DOHH2 (cell line): ENCODE measurements at regions not wholly inside any gene's neighbourhood (a gene's known extent, or its start where the extent isn't known, plus 50 kb on each side); places are given as distances from the start of the nearest gene placed in this dataset.

Experiments used
- H3F3A ChIP-seq: fragments of 200-600 bp; sonication (generic), shearing (Covaris generic); 2 replicates; pipeline ENCODE4 v1.6.0; 2016; ENCODE audit warnings: antibody characterized with exemption, mild to moderate bottlenecking; ENCODE audit not compliant: control insufficient read depth, insufficient read depth
- H3K27ac ChIP-seq: fragments of 200-600 bp; sonication (generic); 2 replicates; pipeline ENCODE4 v1.5.1; 2014; ENCODE audit warnings: low read depth, mild to moderate bottlenecking, low read length, moderate library complexity
- H3K27me3 ChIP-seq: fragments of 200-600 bp; sonication (generic); 2 replicates; pipeline ENCODE4 v1.6.1; 2014; ENCODE audit warnings: mild to moderate bottlenecking, low read length, mixed read lengths; ENCODE audit not compliant: control insufficient read depth
- H3K36me3 ChIP-seq: fragments of 200-600 bp; sonication (generic); 2 replicates; pipeline ENCODE4 v1.6.1; 2014; ENCODE audit warnings: mild to moderate bottlenecking, low read length, moderate library complexity, mixed read lengths; ENCODE audit not compliant: control insufficient read depth
- H3K4me1 ChIP-seq: fragments of 200-600 bp; sonication (generic); 2 replicates; pipeline ENCODE4 v1.6.1; 2014; ENCODE audit warnings: mild to moderate bottlenecking, low read length, mixed read lengths; ENCODE audit not compliant: control insufficient read depth
- H3K4me2 ChIP-seq: fragments of 200-600 bp; sonication (generic); 2 replicates; pipeline ENCODE4 v1.6.0; 2014; ENCODE audit warnings: mild to moderate bottlenecking, low read length, moderate library complexity
- H3K4me3 ChIP-seq: fragments of 200-600 bp; sonication (generic); 2 replicates; pipeline ENCODE4 v1.5.1; 2014; ENCODE audit warnings: mild to moderate bottlenecking, low read length, mixed read lengths
- H3K79me2 ChIP-seq: fragments of 200-600 bp; sonication (generic); 2 replicates; pipeline ENCODE4 v1.6.1; 2014; ENCODE audit warnings: mild to moderate bottlenecking, low read length, mixed read lengths; ENCODE audit not compliant: control insufficient read depth
- H3K9me2 ChIP-seq: fragments of 200-600 bp; sonication (generic); replicated peaks from 2 replicates; pipeline ENCODE4 v1.6.1; 2014; ENCODE audit warnings: mild to moderate bottlenecking, low read length, mixed read lengths; ENCODE audit not compliant: control insufficient read depth
- H3K9me3 ChIP-seq: fragments of 200-600 bp; sonication (generic); 2 replicates; pipeline ENCODE4 v1.6.1; 2014; ENCODE audit warnings: antibody characterized with exemption, low read length, mixed read lengths; ENCODE audit not compliant: control insufficient read depth, insufficient read depth
- H4K20me1 ChIP-seq: fragments of 200-600 bp; sonication (generic); 2 replicates; pipeline ENCODE4 v1.6.0; 2014; ENCODE audit warnings: low read depth, mild to moderate bottlenecking, antibody characterized with exemption, low read length, moderate library complexity; ENCODE audit not compliant: control insufficient read depth, insufficient read depth
- CTCF ChIP-seq: fragments of 200-600 bp; sonication (generic); IDR thresholded peaks from one replicate; pipeline ENCODE4 v1.5.1; 2014; ENCODE audit warnings: antibody characterized with exemption, mild to moderate bottlenecking, low read depth, low read length; ENCODE audit not compliant: poor library complexity, severe bottlenecking
- EZH2phosphoT487 ChIP-seq: fragments of 200-600 bp; sonication (generic); IDR thresholded peaks from 2 replicates; pipeline ENCODE4 v1.6.1; 2017; ENCODE audit warnings: borderline replicate concordance, mild to moderate bottlenecking, antibody characterized with exemption, low read length, moderate library complexity, mixed read lengths

DNA sequence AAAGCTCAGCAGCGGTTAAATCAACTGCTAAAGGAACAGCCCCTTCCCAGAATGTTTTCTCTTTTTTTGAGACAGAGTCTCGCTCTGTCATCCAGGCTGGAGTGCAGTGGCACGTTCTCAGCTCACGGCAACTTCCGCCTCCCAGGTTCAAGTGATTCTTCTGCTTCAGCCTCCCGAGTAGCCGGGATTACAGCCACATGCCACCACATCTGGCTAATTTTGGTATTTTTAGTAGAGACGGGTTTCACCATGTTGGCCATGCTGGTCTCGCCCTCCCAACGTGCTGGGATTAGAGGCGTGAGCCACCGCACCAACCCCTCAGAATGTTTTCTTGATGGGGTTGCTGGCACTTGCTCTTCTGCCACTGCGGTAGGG lies 59.8 kb upstream of the IL6 start:
- Histone ChIP-seq H4K20me1 (no peaks in the 10 kb centered on the region), H3K27me3 (peaks cover 50% of the 10 kb centered on the region), H3K9me2 (no peaks in the 10 kb centered on the region), H3K27ac (no peak overlapping the region), H3K79me2 (no peaks in the 10 kb centered on the region), H3F3A (no peaks in the 10 kb centered on the region), H3K4me3 (no peak overlapping the region), H3K36me3 (no peaks in the 10 kb centered on the region), H3K4me1 (peaks cover 9% of the 10 kb centered on the region), H3K4me2 (no peak overlapping the region), H3K9me3 (no peaks in the 10 kb centered on the region)
- TF ChIP-seq EZH2phosphoT487 (no peak), CTCF (no peak)

DNA sequence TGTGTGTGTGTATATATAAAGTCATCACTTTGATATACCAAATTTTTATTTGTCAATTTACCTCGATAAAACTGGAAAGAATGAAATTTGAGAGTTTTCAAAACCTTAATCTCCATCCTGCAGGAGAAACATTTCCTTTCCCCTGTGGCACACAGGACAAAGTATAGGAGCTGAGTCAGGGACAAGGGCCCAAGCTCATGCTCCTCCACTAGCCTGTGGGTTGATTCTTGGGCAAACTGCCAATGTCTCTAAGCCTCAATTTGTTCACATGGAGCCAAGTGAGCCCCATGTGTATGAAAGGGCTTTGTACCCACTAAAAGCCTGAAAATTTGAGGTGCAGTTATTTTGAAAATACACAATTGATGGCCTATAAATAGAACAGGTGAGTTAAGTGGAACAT lies 60.3 kb upstream of the IL6 start:
- peaks cover 14% of the 10 kb centered on the region for H3K4me1 ChIP-seq
- no peak for TF ChIP-seq EZH2phosphoT487
- TF ChIP-seq CTCF: no peak

GRCh38 chr7:22665923-22666322 lies 61.1 kb upstream of the IL6 start:
- TF ChIP-seq CTCF (no peak), EZH2phosphoT487 (no peak)
- Histone ChIP-seq H4K20me1 (no peaks in the 10 kb centered on the region), H3K9me2 (no peaks in the 10 kb centered on the region), H3K4me3 (no peak overlapping the region), H3K9me3 (no peaks in the 10 kb centered on the region), H3K27me3 (peaks cover 48% of the 10 kb centered on the region), H3K4me1 (peaks cover 17% of the 10 kb centered on the region), H3K27ac (no peak overlapping the region), H3K79me2 (no peaks in the 10 kb centered on the region), H3F3A (no peaks in the 10 kb centered on the region), H3K4me2 (no peak overlapping the region), H3K36me3 (no peaks in the 10 kb centered on the region)

More for the DNA sequence above, 60.3 kb upstream of the IL6 start:
- H3K36me3 ChIP-seq: no peaks in the 10 kb centered on the region
- no peaks in the 10 kb centered on the region for H3K79me2 ChIP-seq
- H3K4me3 ChIP-seq: no peak overlapping the region
- no peaks in the 10 kb centered on the region for H3F3A ChIP-seq
- H3K9me3 ChIP-seq: no peaks in the 10 kb centered on the region
- H3K9me2 ChIP-seq: no peaks in the 10 kb centered on the region
- peaks cover 48% of the 10 kb centered on the region for H3K27me3 ChIP-seq
- no peaks in the 10 kb centered on the region for H4K20me1 ChIP-seq
- H3K4me2 ChIP-seq: no peak overlapping the region
- H3K27ac ChIP-seq: no peak overlapping the region
